ENCODE measurements at regions not wholly inside any gene's neighbourhood (a gene's known extent, or its start where the extent isn't known, plus 50 kb on each side); places are given as distances from the start of the nearest gene placed in this dataset.

GRCh38 chr1:229133811-229134210 is 137.1 kb upstream of the RAB4A start:
- TF ChIP-seq YY1 (IDR thresholded peaks at IDR 0.05; ENCODE audit: insufficient read depth, insufficient read length) (no peak), ZNF274 (IDR thresholded peaks at IDR 0.05; ENCODE audit: low read depth, low read length) (no peak)

Data from NT2/D1 (cell line).